HG02970 (cell line): ENCODE measurements at regions not wholly inside any gene's neighbourhood (a gene's known extent, or its start where the extent isn't known, plus 50 kb on each side); places are given as distances from the start of the nearest gene placed in this dataset.
"Not testable (repeated sequence)": the region's sequence is repeated elsewhere in the genome, so short reads cannot be mapped to it uniquely, and the experiment has no call there.

Source experiments
- ATAC-seq: cut with Tn5 transposase; IDR thresholded peaks from one replicate; pipeline ENCODE4 v1.9.1; 2021; ENCODE audit warnings: mild to moderate bottlenecking, moderate library complexity, moderate number of reproducible peaks; ENCODE audit not compliant: unreplicated experiment, low FRiP score

DNA sequence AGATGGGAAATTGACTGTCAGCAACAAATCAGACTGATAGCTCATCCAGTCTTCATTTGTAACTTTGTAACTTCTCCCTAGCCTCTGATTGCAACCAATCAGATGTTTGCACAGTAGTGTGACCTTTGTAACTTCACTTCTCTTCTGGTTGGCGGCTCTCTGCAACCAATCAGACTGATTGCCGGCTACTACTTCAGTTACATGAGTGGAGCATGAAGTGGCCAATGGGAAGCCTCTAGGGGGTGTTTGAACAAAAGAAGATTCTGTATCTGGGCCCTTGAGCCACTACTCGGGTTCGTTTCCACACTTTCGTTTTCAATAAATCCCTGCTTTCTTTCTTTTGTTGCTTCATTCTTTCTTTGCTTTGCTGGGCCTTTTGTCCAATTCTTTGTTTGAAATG, 1285.8 kb downstream of the TECRL start:
- no peak for ATAC-seq

DNA sequence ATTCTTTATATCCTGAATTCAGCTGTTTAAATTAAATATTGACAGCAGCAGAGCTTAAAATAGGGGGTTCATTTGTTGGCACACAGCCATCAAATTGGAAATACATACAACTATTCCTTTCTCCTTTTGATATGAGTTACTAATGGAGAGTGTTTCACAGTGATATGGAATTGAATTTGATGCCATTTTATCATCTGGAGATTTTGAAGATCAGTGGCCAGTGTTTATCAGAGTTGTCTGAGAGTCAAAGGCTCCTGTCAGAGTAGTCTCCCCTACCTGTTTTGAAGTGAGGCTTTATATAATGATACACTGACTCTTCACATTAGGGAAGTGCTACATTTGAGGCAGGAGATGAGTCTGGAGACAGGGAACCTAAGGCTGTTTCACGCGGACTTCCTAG, 1286.3 kb downstream of the TECRL start:
- ATAC-seq = no peak

DNA sequence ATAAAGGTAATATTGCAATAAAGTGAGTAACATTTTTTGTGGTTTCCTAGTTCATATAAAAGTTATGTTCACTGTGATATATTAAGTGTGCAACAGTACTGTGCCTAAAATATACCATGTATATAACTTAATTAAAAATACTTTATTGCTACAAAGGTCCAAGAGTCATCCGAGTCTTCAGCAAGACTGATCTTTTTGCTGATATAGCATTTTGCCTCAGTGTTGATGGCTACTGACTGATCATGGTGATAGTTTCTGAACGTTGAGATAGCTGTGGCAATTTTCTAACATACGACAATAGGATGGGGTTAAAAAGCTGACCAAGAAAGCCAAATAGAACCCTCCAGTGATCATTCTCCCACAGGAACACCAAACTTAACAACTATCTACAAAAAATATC, 1302.7 kb downstream of the TECRL start:
- ATAC-seq = no peak

DNA sequence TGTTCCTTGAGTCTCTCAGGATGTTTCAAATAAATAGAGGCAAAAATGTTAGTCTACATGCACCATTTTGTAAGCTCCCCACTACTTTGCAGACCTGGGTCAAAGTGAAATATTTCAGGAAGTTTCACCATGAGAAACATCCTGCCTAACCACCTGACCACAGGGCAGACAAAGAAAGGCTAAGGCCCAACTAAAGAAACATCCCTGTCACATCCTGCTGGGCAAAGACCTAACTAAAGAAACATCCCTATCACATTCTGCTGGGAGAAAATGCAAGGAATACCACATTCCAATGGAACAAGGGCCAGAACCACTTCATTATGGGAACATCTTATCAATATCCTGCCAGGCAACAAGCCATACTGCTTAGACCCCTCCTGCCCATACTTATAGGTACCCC, 1303.4 kb downstream of the TECRL start:
- ATAC-seq = no peak

DNA sequence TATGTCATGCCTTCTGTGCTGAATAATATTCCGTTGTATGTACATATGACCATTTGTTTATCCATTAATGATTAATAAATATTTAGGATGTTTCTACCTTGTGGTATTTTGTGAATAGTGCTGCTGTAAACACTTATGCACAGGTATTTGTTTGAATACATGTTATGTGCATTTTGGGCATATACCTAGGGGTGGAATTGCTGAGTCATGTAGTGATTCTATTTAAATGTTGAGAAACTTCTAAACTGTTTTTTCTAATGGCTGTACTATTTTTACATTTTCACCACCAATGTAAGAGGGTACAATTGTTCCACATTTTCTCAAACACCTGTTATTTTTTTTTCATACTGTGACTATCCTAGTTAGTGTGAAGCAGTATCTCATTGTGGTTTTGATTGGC, 1318.6 kb downstream of the TECRL start:
- no peak for ATAC-seq

DNA sequence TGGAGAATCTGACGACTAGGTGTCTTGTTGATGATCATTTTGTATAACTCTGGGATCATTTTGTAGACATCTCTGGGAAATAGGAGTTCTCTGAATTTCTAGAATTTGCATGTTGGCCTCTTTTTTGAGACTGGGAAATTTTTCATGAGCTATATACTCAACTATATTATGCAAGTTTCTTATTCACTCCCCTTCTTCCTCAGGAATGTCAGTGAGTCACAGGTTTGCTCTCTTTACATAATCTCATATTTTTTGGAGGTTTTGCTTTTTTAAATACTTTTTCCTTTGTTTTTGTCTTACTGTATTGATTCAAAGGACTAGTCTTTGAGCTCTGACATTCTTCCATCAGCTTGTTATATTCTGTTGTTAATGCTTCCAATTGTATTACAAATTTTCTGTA, 1324.2 kb downstream of the TECRL start:
- ATAC-seq = no peak

DNA sequence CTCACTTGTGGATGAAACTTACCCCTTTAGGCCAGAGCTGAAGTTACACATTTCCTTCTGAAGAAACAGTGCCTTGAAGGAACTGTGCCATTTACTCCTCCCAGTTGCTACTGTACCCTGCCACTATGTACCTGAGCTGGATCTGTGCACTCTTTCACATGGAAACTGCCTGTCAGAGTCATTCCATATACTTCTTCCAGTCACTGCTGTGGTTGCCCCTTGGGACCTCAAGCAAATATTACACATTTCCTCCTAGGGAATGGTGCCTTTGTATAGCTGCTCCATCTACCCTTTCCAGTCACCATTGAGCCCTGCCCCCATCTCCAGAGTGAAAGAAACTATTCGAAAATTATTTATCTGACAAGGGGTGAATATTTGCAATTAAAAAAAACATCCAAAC, 1328.3 kb downstream of the TECRL start:
- ATAC-seq = no peak

DNA sequence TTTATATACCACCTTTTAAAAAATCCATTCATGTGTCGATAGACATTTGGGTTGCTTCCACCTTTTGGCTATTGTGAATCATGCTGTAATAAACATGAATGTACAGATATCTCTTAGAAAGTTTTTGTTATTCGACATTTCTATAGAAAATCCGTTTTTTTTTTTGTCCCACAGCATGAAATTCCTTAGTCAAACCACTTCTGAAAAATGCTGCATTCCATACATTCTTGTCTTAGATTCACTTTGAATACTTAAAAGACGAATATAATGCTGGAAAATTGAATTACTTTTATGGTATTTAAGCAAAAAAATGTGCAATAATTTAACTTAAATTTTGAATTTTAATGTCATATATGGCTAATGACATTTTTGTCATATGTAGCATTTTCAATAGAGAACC, 1345.5 kb downstream of the TECRL start:
- ATAC-seq = no peak

DNA sequence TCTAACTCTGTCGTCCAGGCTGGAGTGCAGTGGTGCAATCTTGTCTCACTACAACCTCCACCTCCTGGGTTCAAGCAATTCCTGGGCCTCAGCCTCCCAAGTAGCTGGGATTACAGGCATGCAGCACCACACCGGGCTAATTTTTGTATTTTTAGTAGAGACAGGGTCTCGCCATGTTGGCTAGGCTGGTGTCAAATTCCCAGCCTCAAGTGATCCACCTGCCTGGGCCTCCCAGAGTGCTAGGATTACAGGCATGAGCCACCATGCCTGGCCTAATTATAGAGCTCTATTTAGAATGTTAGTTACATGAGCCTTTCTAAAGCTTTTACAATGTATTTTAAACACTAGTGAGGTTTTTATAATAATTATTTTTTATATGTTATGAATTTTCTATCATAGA, 1346.4 kb downstream of the TECRL start:
- ATAC-seq = not testable (repeated sequence)

DNA sequence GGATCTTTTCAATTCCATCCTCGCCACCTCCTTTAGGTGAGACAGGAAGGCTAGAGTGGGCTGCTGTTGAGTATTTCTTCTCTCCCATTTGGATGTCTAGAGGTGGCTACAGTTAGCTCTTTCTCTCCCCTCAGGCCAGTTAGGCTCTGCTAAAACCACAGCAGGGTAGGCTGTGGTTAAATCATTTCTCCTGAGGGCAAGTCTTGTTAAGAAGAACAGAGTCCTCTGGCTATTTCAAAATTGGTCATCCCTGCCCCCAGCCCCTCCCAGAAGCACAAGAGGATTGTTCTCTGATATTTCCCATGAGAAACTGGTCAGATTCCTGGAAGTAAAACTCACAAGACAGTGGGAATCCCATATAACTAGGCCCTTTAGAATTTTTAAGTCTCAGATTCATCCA, 1359.5 kb downstream of the TECRL start:
- ATAC-seq = no peak

DNA sequence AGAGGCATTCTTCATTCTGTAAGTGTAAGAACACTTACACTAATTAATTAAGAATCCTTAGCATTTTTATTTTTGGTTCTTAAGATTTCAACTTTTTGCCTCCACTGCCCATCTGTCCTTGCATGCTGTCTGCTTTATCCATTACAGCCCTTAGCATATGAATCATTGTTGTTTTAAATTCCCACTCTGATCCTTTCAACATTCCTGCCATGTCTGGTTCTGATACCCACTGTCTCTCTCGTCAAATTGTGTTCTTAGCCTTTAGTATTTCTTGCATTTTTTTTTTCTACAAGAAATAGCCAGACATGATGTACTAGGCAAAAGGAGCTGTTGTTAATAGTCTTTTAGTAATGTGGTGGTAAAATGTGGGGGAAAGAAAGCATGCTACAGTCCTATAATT, 1360.0 kb downstream of the TECRL start:
- ATAC-seq = no peak

DNA sequence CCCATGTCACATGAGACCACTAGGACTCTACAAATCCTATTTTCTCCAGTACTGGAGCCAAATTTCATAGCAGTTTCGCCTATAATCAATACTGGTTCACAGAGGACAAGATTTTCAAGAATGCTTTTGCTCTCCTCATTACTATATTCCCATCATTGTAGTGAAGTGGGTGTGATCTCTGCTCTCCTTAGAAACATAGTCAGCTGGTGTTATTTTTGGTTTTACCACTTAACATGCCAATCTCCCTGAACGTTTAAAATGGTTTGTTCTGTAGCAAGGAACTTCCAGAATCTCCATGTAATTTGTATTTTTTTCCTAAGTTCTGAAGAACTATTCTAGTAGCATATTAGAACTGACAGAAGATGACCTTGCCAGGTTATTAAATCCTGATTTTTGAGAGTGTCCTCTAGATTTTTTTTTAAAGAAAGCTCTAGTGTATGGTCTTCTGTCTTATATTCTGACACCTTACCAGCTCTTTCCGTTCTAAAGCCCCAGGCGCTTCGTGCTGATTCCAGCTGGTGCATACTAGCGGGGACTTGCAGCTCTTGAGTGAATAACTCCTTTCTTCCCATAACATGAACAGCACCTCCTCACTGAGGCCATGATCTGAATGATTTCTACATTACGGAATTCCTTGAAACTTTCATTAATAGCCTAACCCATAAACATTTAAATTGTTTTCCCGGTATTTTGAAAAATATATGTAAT, 1372.9 kb downstream of the TECRL start:
- ATAC-seq = no peak

DNA sequence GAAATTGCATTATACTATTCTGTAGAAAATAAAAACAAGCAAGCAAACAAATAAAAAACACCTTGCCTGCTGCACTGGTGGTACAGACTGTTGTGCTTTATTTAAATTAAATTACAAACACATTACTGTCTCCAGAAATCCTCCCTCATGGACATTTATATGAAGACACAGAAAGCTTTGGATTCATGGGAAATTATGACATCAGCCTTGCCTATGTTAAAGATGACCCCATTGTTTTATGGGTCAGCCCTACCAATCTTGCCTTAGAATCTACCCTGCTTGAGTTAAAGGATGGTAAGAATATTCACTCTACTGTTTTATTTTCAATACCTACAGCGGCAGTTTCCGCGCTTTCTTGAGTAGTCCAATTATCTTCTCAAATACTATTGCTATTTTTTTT, 1379.9 kb downstream of the TECRL start:
- ATAC-seq = no peak

DNA sequence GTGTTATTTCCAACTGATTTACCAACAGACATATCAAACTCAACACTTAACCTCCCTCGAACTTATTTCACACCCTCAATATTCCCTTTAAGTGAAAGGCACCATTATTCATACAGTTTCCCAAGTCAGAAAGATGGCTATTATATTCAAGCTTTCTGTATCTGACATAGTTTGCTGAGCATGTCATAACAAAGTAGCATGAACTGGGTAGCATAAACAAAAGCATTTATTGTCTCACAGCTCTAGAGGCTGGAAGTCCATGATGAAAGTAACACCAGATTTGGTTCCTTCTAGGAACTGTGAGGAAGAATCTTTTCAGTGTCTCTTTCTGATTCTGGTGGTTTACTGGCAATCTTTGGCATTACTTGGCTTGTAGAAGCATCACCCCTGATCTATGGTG, 1388.6 kb downstream of the TECRL start:
- no peak for ATAC-seq

DNA sequence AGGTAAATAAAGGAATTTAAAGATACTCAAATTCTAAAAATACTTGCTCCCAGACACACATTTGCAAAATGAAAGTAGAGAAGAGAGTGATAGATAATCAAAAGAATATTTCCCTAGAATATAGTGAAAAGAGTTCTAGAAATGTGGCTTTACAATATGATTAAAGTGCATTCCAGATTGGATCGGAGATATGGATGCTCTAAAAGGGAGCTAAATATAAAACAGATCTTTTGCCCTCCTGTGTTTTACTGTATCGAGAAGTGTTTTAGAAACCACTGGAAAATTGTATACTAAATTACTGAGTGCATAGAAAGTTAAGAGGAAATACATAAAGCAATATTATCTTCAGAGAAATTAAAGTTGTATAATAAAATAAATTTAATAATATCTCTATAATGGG, 1392.0 kb downstream of the TECRL start:
- no peak for ATAC-seq

DNA sequence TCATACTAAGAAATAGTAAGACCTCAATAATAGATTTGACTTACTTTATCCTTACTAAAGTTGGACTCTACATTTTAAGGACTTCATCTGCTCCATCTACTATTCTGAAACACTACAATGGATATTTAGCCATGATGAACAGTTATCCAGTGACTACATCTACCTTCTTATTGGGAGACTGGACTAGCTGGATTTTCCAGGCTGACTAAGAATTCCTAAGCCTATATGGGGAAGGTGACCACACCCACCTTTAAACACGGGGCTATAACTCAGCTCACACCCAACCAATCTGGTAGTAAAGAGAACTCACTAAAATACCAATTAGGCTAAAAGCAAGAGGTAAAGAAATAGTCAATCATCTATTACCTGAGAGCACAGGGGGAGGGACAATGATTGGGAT, 1438.4 kb downstream of the TECRL start:
- ATAC-seq = no peak

DNA sequence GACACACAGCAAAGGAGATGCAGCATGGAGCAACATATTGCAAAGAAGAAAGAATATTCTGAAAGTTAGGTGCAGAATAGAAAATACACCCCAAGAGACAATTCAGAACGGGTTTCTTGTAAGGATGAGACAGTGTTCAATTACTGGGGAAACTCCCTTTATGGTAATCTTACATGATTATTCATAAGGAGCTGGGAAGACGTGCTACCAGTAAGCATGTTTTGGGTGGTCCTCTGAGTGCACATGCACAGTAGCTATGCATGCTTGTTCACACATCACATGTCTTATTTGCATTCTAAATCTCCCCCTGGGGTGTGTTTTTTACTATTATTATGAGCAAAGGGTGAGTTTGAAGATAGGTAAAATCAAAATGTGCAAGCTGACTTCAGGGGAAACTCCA, 1448.8 kb downstream of the TECRL start:
- ATAC-seq = no peak

DNA sequence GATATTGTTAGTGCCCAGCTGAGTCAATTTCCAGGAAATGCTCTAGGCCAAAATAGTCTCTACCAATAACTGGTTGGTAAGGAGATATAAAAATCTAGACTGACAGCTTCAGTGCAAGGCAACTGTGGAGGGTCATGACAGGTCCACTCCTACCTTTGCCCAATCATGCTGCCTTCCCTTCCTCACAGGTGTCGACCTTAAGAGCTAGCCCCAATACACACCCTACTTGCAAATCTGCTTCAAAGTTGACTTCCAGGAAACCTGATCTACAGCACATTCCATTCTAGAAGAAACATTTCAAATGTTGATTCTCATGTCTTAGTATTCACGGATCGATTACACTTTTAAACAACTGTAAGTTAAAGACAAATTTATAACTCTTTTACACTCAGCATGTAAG, 1455.5 kb downstream of the TECRL start:
- ATAC-seq = no peak

DNA sequence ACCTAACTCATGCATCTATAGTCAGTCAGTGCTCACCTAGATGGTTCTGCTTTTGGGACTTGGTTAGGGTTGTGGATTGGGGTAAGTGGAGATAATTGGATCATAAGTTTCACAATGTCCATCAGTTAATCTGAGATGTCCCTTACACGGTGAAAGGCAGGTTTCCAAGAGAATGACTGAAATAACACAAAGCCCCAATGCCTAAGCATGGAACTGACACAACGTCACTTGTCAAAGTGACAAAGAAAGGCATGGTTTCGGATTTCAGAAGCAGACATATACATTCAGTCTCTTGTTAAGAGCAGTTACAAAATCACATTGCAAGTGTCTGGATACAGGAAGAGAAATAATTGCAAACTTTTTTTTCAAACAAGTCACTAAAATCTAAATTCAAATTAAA, 1456.9 kb downstream of the TECRL start:
- ATAC-seq = no peak

DNA sequence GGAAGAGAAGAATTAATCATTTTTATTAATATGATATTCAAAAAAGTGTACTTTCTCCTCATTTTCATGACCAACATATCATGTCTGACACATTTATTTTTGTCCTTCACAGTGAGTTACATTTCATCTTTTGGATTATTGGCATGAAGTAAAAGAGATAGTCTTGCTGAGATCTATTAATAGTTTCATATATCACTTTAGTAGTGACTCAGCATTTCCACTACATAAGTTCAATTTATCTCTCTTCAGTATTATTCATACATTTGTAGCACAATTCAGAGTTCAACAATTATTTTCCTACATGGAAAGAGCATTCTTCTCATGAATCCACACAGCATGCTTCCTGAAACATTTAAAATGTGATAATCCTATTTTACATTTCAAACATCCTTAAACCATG, 1461.1 kb downstream of the TECRL start:
- no peak for ATAC-seq

DNA sequence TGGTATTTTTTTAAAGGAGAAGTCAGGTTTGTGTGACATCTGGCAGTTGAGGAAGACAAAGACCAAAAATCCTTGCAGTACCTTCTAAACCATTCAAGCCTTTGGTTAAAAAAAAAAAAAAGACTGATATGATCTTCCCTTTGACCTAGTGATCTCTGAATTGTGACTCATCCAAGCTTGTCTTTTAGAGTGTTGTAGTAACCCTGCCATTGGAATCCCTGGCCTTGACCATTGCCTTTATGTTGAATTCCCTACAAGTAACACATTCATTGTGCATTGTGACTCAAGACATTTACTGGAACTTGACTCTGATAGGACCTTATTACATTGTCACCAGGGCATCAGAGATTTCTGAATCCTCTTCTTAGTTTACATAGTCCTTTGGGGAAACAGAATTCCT, 1469.0 kb downstream of the TECRL start:
- ATAC-seq = no peak

DNA sequence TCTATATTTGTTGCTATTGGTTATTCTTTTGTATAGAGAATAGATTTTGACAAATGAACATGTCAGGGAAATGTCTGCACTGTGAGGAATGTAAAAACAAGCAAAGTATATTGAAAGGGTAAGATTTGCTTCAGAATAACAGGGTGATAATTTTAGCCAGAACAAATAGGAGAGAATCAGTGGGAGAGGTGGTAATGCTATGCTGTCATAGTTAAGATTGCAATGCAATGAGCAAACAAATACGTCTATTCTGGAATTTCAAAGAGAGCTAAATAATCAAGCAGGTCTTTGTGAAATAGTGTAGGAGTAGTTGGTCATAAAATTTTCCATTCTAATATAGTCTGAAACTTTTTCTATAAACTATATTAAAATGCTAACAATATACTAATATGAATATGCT, 1478.4 kb downstream of the TECRL start:
- ATAC-seq = no peak

DNA sequence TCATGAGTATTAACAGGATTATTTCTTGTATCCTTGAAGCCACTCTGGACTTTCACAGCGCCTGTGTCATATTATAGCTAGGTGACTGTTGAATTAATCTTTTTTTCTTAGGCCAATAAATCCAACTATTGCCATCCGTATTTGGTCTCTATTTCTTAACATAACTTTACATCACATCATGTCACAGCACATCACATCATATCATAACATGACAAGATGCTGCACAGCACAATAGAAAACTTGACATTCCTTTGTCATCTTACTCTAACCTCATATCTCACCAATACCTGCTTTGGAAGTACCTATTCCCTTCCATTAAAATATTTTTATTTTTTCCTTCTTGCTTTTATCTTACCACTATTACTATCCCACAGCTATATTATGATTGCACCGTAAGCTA, 1480.8 kb downstream of the TECRL start:
- ATAC-seq = no peak
